Neural cell (in vitro differentiated cells): ENCODE measurements at regions not wholly inside any gene's neighbourhood (a gene's known extent, or its start where the extent isn't known, plus 50 kb on each side); places are given as distances from the start of the nearest gene placed in this dataset.

Experiments used
- H2AFZ ChIP-seq: fragments of 200-600, 300-800 bp; sonication (generic), shearing (Covaris generic); 2 replicates; pipeline ENCODE4 v1.6.0; 2014; ENCODE audit warnings: low read depth, mild to moderate bottlenecking, antibody characterized with exemption, low read length, moderate library complexity
- H3F3A ChIP-seq: fragments of 200-600 bp; shearing (Covaris generic); 2 replicates; pipeline ENCODE4 v1.6.1; 2016; ENCODE audit warnings: mild to moderate bottlenecking, moderate library complexity, mixed read lengths, antibody characterized with exemption, low read length; ENCODE audit not compliant: insufficient read depth, poor library complexity, severe bottlenecking
- H3K27ac ChIP-seq: fragments of 200-600, 300-800 bp; sonication (generic), shearing (Covaris generic); 2 replicates; pipeline ENCODE4 v1.5.1; 2014; ENCODE audit warnings: mild to moderate bottlenecking, low read length, moderate library complexity
- H3K27me3 ChIP-seq: fragments of 300-800, 200-600 bp; sonication (generic), shearing (Covaris generic); 2 replicates; pipeline ENCODE4 v1.6.0; 2014; ENCODE audit warnings: mild to moderate bottlenecking, low read depth, low read length, moderate library complexity; ENCODE audit not compliant: insufficient read depth
- H3K36me3 ChIP-seq: fragments of 300-800, 200-600 bp; sonication (generic), shearing (Covaris generic); 2 replicates; pipeline ENCODE4 v1.5.1; 2014; ENCODE audit warnings: mild to moderate bottlenecking, antibody characterized with exemption, low read length, moderate library complexity; ENCODE audit not compliant: insufficient read depth
- H3K4me2 ChIP-seq: fragments of 300-800, 200-600 bp; sonication (generic), shearing (Covaris generic); 2 replicates; pipeline ENCODE4 v1.6.0; 2014; ENCODE audit warnings: mild to moderate bottlenecking, low read length
- H3K4me3 ChIP-seq: fragments of 300-800, 200-600 bp; sonication (generic), shearing (Covaris generic); 2 replicates; pipeline ENCODE4 v1.5.1; 2014; ENCODE audit warnings: mild to moderate bottlenecking, low read length, moderate library complexity
- H3K79me2 ChIP-seq: fragments of 200-600 bp; shearing (Covaris generic); replicated peaks from 2 replicates; pipeline ENCODE4 v1.6.0; 2014; ENCODE audit warnings: mild to moderate bottlenecking, low read length, moderate library complexity; ENCODE audit not compliant: insufficient read depth
- H3K9ac ChIP-seq: fragments of 300-800, 200-600 bp; sonication (generic), shearing (Covaris generic); 2 replicates; pipeline ENCODE4 v1.6.1; 2016; ENCODE audit warnings: mild to moderate bottlenecking, low read length, mixed read lengths
- H3K9me2 ChIP-seq: fragments of 200-600 bp; shearing (Covaris generic); 2 replicates; pipeline ENCODE4 v1.6.1; 2016; ENCODE audit warnings: mild to moderate bottlenecking, low read length, mixed read lengths; ENCODE audit not compliant: insufficient read depth
- H3K9me3 ChIP-seq: fragments of 200-600, 300-800 bp; sonication (generic), shearing (Covaris generic); 2 replicates; pipeline ENCODE4 v1.6.1; 2016; ENCODE audit warnings: mild to moderate bottlenecking, mixed run types, low read length, moderate library complexity, mixed read lengths
- H4K20me1 ChIP-seq: fragments of 200-600 bp; shearing (Covaris generic); 2 replicates; pipeline ENCODE4 v1.6.1; 2016; ENCODE audit warnings: mild to moderate bottlenecking, mixed run types; ENCODE audit not compliant: insufficient read depth
- EP300 ChIP-seq: fragments of 450-650 bp; conservative IDR thresholded peaks from 2 replicates; pipeline ENCODE4 v1.6.1; 2014; ENCODE audit warnings: antibody characterized with exemption, mild to moderate bottlenecking, moderate library complexity; ENCODE audit not compliant: poor library complexity, severe bottlenecking
- EZH2 ChIP-seq: fragments of 200-600, 300-800 bp; shearing (Covaris generic), sonication (generic); IDR thresholded peaks from 2 replicates; pipeline ENCODE4 v1.6.1; 2014; ENCODE audit warnings: antibody characterized with exemption, low read length, borderline replicate concordance, mild to moderate bottlenecking; ENCODE audit not compliant: insufficient read depth, poor library complexity, severe bottlenecking
- MXI1 ChIP-seq: fragments of 450-650 bp; conservative IDR thresholded peaks from 2 replicates; pipeline ENCODE4 v1.6.1; 2014; ENCODE audit warnings: antibody characterized with exemption, mild to moderate bottlenecking; ENCODE audit not compliant: poor library complexity, severe bottlenecking
- POLR2AphosphoS5 ChIP-seq: IDR thresholded peaks from 2 replicates; pipeline ENCODE4 v1.6.1; 2012
- RAD21 ChIP-seq: fragments of 450-650 bp; conservative IDR thresholded peaks from 2 replicates; pipeline ENCODE4 v1.6.1; 2014; ENCODE audit warnings: antibody characterized with exemption, mild to moderate bottlenecking, moderate library complexity
- SMC3 ChIP-seq: fragments of 450-650 bp; conservative IDR thresholded peaks from 2 replicates; pipeline ENCODE4 v1.6.1; 2014; ENCODE audit warnings: antibody characterized with exemption, mild to moderate bottlenecking, moderate library complexity; ENCODE audit not compliant: poor library complexity
- TAF1 ChIP-seq: IDR thresholded peaks from 2 replicates; pipeline ENCODE4 v1.6.1; 2012; ENCODE audit warnings: low read depth
- TF ChIP-seq, protein P1 (sequence below): fragments of 450-650 bp; IDR thresholded peaks from 2 replicates; pipeline ENCODE4 v1.5.1; 2014; ENCODE audit warnings: antibody characterized with exemption, mild to moderate bottlenecking, moderate library complexity; ENCODE audit not compliant: poor library complexity, severe bottlenecking
- TF ChIP-seq, protein P2 (sequence below): IDR thresholded peaks from 2 replicates; pipeline ENCODE4 v1.6.1; 2012; ENCODE audit warnings: borderline replicate concordance

DNA sequence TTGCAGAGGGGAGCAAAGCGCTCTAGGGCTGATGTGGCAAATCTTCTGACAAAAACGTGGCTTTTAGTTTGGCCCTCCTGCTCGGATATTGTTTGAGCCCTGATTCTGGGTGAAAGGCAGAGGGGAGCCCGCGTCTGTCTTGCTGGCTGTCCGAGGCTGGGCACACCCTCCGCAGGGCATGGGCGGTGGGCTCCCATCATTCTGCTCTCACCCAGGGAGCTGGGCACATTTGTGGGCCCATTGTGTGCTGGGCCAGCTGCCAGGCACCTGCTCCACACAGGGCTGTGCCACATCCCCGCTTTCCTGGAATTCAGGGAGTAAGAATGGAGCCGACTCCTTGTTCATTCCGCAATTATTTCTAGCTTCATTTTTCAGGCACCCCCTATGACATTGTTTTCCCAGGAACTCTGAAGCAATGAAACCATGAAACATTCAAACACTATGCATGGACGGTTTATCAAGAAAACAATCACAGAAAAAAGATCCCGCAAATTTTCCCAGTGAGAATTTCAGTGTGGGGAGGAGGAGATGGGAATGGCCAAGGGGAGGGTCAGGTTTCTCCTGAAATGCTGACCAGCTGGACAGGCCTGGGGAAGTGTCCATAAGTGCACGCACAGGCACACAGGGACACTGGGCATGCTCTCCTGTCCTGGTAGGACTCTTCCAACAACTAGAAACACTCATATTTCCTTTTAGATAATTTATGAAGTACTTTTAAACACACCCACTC, 341.1 kb downstream of the CXCL12 start:
- Histone ChIP-seq H3K9me2 (no peaks in the 10 kb centered on the region), H4K20me1 (no peaks in the 10 kb centered on the region), H3K4me2 (no peak overlapping the region), H3K27ac (no peak overlapping the region), H3K27me3 (no peaks in the 10 kb centered on the region), H2AFZ (no peak overlapping the region), H3K9ac (no peak overlapping the region), H3K79me2 (no peaks in the 10 kb centered on the region), H3K36me3 (no peaks in the 10 kb centered on the region), H3K4me3 (no peak overlapping the region), H3F3A (no peaks in the 10 kb centered on the region), H3K9me3 (no peaks in the 10 kb centered on the region)
- TF ChIP-seq RAD21 = no peak
- TF ChIP-seq EP300 = no peak
- TF ChIP-seq EZH2 = no peak
- TF ChIP-seq MXI1 = no peak
- no peak for TF ChIP-seq SMC3
- TF ChIP-seq POLR2AphosphoS5 = no peak
- TF ChIP-seq, protein P1, sequence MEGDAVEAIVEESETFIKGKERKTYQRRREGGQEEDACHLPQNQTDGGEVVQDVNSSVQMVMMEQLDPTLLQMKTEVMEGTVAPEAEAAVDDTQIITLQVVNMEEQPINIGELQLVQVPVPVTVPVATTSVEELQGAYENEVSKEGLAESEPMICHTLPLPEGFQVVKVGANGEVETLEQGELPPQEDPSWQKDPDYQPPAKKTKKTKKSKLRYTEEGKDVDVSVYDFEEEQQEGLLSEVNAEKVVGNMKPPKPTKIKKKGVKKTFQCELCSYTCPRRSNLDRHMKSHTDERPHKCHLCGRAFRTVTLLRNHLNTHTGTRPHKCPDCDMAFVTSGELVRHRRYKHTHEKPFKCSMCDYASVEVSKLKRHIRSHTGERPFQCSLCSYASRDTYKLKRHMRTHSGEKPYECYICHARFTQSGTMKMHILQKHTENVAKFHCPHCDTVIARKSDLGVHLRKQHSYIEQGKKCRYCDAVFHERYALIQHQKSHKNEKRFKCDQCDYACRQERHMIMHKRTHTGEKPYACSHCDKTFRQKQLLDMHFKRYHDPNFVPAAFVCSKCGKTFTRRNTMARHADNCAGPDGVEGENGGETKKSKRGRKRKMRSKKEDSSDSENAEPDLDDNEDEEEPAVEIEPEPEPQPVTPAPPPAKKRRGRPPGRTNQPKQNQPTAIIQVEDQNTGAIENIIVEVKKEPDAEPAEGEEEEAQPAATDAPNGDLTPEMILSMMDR = no peak

GRCh38 chr10:44042926-44043602, 341.8 kb downstream of the CXCL12 start:
- Histone ChIP-seq H4K20me1 (no peaks in the 10 kb centered on the region), H3K36me3 (no peaks in the 10 kb centered on the region), H3K9ac (no peak overlapping the region), H3K9me3 (no peaks in the 10 kb centered on the region), H3K79me2 (no peaks in the 10 kb centered on the region), H3F3A (no peaks in the 10 kb centered on the region), H3K4me3 (no peak overlapping the region), H3K27ac (no peak overlapping the region), H3K9me2 (no peaks in the 10 kb centered on the region), H2AFZ (no peak overlapping the region), H3K4me2 (no peak overlapping the region), H3K27me3 (no peaks in the 10 kb centered on the region)
- TF ChIP-seq RAD21 (no peak), POLR2AphosphoS5 (no peak), EP300 (no peak), SMC3 (no peak)

- no peak overlapping the region for H3K4me2 ChIP-seq
- H3K36me3 ChIP-seq = no peaks in the 10 kb centered on the region
- H3K9me3 ChIP-seq = no peaks in the 10 kb centered on the region
- no peaks in the 10 kb centered on the region for H4K20me1 ChIP-seq
- H2AFZ ChIP-seq = no peak overlapping the region
- H3K9me2 ChIP-seq = no peaks in the 10 kb centered on the region
- H3K27me3 ChIP-seq = no peaks in the 10 kb centered on the region
- no peak overlapping the region for H3K27ac ChIP-seq
- H3F3A ChIP-seq = no peaks in the 10 kb centered on the region
- H3K4me3 ChIP-seq = no peak overlapping the region
- TF ChIP-seq EP300 = no peak
- TF ChIP-seq TAF1 = no peak
- no peak for TF ChIP-seq SMC3
- no peak for TF ChIP-seq MXI1
- TF ChIP-seq, protein P2, sequence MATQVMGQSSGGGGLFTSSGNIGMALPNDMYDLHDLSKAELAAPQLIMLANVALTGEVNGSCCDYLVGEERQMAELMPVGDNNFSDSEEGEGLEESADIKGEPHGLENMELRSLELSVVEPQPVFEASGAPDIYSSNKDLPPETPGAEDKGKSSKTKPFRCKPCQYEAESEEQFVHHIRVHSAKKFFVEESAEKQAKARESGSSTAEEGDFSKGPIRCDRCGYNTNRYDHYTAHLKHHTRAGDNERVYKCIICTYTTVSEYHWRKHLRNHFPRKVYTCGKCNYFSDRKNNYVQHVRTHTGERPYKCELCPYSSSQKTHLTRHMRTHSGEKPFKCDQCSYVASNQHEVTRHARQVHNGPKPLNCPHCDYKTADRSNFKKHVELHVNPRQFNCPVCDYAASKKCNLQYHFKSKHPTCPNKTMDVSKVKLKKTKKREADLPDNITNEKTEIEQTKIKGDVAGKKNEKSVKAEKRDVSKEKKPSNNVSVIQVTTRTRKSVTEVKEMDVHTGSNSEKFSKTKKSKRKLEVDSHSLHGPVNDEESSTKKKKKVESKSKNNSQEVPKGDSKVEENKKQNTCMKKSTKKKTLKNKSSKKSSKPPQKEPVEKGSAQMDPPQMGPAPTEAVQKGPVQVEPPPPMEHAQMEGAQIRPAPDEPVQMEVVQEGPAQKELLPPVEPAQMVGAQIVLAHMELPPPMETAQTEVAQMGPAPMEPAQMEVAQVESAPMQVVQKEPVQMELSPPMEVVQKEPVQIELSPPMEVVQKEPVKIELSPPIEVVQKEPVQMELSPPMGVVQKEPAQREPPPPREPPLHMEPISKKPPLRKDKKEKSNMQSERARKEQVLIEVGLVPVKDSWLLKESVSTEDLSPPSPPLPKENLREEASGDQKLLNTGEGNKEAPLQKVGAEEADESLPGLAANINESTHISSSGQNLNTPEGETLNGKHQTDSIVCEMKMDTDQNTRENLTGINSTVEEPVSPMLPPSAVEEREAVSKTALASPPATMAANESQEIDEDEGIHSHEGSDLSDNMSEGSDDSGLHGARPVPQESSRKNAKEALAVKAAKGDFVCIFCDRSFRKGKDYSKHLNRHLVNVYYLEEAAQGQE = no peak
- TF ChIP-seq POLR2AphosphoS5 = no peak
- TF ChIP-seq, protein P1 = no peak
- no peak for TF ChIP-seq RAD21
- TF ChIP-seq EZH2 = no peak
- H3K9ac ChIP-seq = no peak overlapping the region
- H3K79me2 ChIP-seq = no peaks in the 10 kb centered on the region
Measured at GRCh38 chr10:44042075-44042770, 342.7 kb downstream of the CXCL12 start.
